Loucy (cell line): ENCODE measurements at regions not wholly inside any gene's neighbourhood (a gene's known extent, or its start where the extent isn't known, plus 50 kb on each side); places are given as distances from the start of the nearest gene placed in this dataset.

Experiments
- H2AFZ ChIP-seq: fragments of 200-600 bp; sonication (generic); 2 replicates; pipeline ENCODE4 v1.6.0; 2016; ENCODE audit warnings: antibody characterized with exemption, mild to moderate bottlenecking, low read length, moderate library complexity
- H3F3A ChIP-seq: fragments of 200-600 bp; 2 replicates; pipeline ENCODE4 v1.6.0; 2016; ENCODE audit warnings: antibody characterized with exemption, low read depth, mild to moderate bottlenecking
- H3K27me3 ChIP-seq: fragments of 200-600 bp; sonication (generic); 2 replicates; pipeline ENCODE4 v1.6.1; 2014; ENCODE audit warnings: low read length, mild to moderate bottlenecking; ENCODE audit not compliant: insufficient read depth, poor library complexity, severe bottlenecking
- H3K36me3 ChIP-seq: fragments of 200-600 bp; sonication (generic); 2 replicates; pipeline ENCODE4 v1.6.1; 2016; ENCODE audit warnings: low read length; ENCODE audit not compliant: insufficient read depth
- H3K4me1 ChIP-seq: fragments of 200-600 bp; sonication (generic); 2 replicates; pipeline ENCODE4 v1.5.1; 2014; ENCODE audit warnings: low read length, mild to moderate bottlenecking; ENCODE audit not compliant: insufficient read depth, poor library complexity, severe bottlenecking
- H3K4me2 ChIP-seq: fragments of 200-600 bp; sonication (generic); 2 replicates; pipeline ENCODE4 v1.6.0; 2014; ENCODE audit warnings: antibody characterized with exemption, low read length, low read depth, mild to moderate bottlenecking; ENCODE audit not compliant: poor library complexity, severe bottlenecking
- H3K4me3 ChIP-seq: fragments of 200-600 bp; sonication (generic); 2 replicates; pipeline ENCODE4 v1.5.1; 2014; ENCODE audit warnings: low read length, mild to moderate bottlenecking, mixed read lengths; ENCODE audit not compliant: poor library complexity, severe bottlenecking
- H3K79me2 ChIP-seq: fragments of 200-600 bp; sonication (generic); 2 replicates; pipeline ENCODE4 v1.6.1; 2014; ENCODE audit warnings: low read length; ENCODE audit not compliant: insufficient read depth
- H3K9ac ChIP-seq: fragments of 200-600 bp; sonication (generic); 2 replicates; pipeline ENCODE4 v1.6.0; 2014; ENCODE audit warnings: mild to moderate bottlenecking, low read depth, low read length, moderate library complexity; ENCODE audit not compliant: poor library complexity, severe bottlenecking
- H3K9me2 ChIP-seq: fragments of 200-600 bp; sonication (generic); replicated peaks from 2 replicates; pipeline ENCODE4 v1.6.1; 2016; ENCODE audit warnings: low read depth, low read length, mixed read lengths
- H3K9me3 ChIP-seq: fragments of 200-600 bp; sonication (generic); 2 replicates; pipeline ENCODE4 v1.6.1; 2014; ENCODE audit warnings: mild to moderate bottlenecking, antibody characterized with exemption, low read length, low read depth; ENCODE audit not compliant: insufficient read depth
- H4K20me1 ChIP-seq: fragments of 200-600 bp; sonication (generic); 2 replicates; pipeline ENCODE4 v1.6.0; 2014; ENCODE audit warnings: antibody characterized with exemption, low read length, mild to moderate bottlenecking; ENCODE audit not compliant: insufficient read depth, poor library complexity, severe bottlenecking
- CTCF ChIP-seq: fragments of 200-600 bp; sonication (generic); conservative IDR thresholded peaks from 2 replicates; pipeline ENCODE4 v1.5.1; 2014; ENCODE audit warnings: mild to moderate bottlenecking, antibody characterized with exemption, low read length
- EZH2phosphoT487 ChIP-seq: fragments of 200-600 bp; IDR thresholded peaks from 2 replicates; pipeline ENCODE4 v1.6.1; 2018; ENCODE audit warnings: antibody characterized with exemption, mild to moderate bottlenecking, moderate library complexity, borderline replicate concordance

GRCh38 chr9:25129537-25129936 lies 548.7 kb downstream of the TUSC1 start:
- H3K4me1 ChIP-seq, result no peaks in the 10 kb centered on the region
- no peak overlapping the region for H3K9ac ChIP-seq
- no peak overlapping the region for H2AFZ ChIP-seq
- H3K9me3 ChIP-seq, result no peaks in the 10 kb centered on the region
- no peaks in the 10 kb centered on the region for H3K79me2 ChIP-seq
- H3K4me2 ChIP-seq, result no peak overlapping the region
- H3K36me3 ChIP-seq, result no peaks in the 10 kb centered on the region
- no peaks in the 10 kb centered on the region for H3F3A ChIP-seq
- no peaks in the 10 kb centered on the region for H3K27me3 ChIP-seq
- H3K4me3 ChIP-seq, result no peak overlapping the region
- TF ChIP-seq CTCF, result no peak
- no peak for TF ChIP-seq EZH2phosphoT487
- no peaks in the 10 kb centered on the region for H3K9me2 ChIP-seq
- H4K20me1 ChIP-seq, result no peaks in the 10 kb centered on the region

GRCh38 chr9:25121811-25122210 lies 556.4 kb downstream of the TUSC1 start:
- H3K9ac ChIP-seq, result no peak overlapping the region
- H3K9me3 ChIP-seq, result no peaks in the 10 kb centered on the region
- H2AFZ ChIP-seq, result no peak overlapping the region
- no peaks in the 10 kb centered on the region for H3K27me3 ChIP-seq
- TF ChIP-seq CTCF (no peak), EZH2phosphoT487 (no peak)
- no peak overlapping the region for H3K4me2 ChIP-seq
- H4K20me1 ChIP-seq, result no peaks in the 10 kb centered on the region
- H3K79me2 ChIP-seq, result no peaks in the 10 kb centered on the region
- H3F3A ChIP-seq, result no peaks in the 10 kb centered on the region
- no peaks in the 10 kb centered on the region for H3K4me1 ChIP-seq
- no peak overlapping the region for H3K4me3 ChIP-seq
- H3K9me2 ChIP-seq, result no peaks in the 10 kb centered on the region
- no peaks in the 10 kb centered on the region for H3K36me3 ChIP-seq

GRCh38 chr9:25119041-25119440 lies 559.2 kb downstream of the TUSC1 start:
- Histone ChIP-seq H3K4me1 (no peaks in the 10 kb centered on the region), H3K9me3 (no peaks in the 10 kb centered on the region), H3K9ac (no peak overlapping the region), H3F3A (no peaks in the 10 kb centered on the region), H2AFZ (no peak overlapping the region), H3K9me2 (no peaks in the 10 kb centered on the region), H3K79me2 (no peaks in the 10 kb centered on the region), H3K36me3 (no peaks in the 10 kb centered on the region), H4K20me1 (no peaks in the 10 kb centered on the region), H3K4me2 (no peak overlapping the region), H3K4me3 (no peak overlapping the region), H3K27me3 (no peaks in the 10 kb centered on the region)
- TF ChIP-seq EZH2phosphoT487 (no peak), CTCF (no peak)
